LNCaP clone FGC (cell line): ENCODE measurements at regions not wholly inside any gene's neighbourhood (a gene's known extent, or its start where the extent isn't known, plus 50 kb on each side); places are given as distances from the start of the nearest gene placed in this dataset.
"Not testable (repeated sequence)": the region's sequence is repeated elsewhere in the genome, so short reads cannot be mapped to it uniquely, and the experiment has no call there.

Experiments used
- DNase-seq: peaks from one replicate; pipeline ENCODE4 v3.0.0-alpha.2; 2011; ENCODE audit warnings: low read depth
- H3K4me3 ChIP-seq: 2 replicates; pipeline ENCODE4 v1.5.1; 2011; ENCODE audit warnings: mild to moderate bottlenecking, low read depth, low read length, control low read depth
- TF ChIP-seq, protein P1 (sequence below): IDR thresholded peaks from 2 replicates; pipeline ENCODE4 v1.5.1; 2012; ENCODE audit warnings: mild to moderate bottlenecking; ENCODE audit not compliant: control insufficient read depth, insufficient read depth; ENCODE audit errors: extremely low read depth

DNA sequence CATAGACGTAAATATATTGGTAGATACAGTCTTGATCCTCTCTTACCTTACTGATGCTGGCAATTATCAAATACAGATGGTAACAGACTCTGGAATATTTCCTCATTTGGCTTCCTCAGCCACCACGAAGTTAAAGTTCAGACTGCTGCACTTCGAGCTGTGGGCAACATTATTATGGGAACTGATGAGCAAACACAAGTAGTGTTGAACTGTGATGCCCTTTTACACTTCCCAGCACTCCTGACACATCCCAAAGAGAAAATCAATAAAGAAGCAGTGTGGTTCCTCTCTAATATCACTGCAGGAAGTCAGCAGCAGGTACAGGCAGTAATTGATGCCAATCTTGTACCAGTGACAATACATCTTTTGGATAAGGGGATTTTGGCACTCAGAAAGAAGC is 162.7 kb upstream of the NT5E start:
- DNase-seq = no peak
- TF ChIP-seq, protein P1, sequence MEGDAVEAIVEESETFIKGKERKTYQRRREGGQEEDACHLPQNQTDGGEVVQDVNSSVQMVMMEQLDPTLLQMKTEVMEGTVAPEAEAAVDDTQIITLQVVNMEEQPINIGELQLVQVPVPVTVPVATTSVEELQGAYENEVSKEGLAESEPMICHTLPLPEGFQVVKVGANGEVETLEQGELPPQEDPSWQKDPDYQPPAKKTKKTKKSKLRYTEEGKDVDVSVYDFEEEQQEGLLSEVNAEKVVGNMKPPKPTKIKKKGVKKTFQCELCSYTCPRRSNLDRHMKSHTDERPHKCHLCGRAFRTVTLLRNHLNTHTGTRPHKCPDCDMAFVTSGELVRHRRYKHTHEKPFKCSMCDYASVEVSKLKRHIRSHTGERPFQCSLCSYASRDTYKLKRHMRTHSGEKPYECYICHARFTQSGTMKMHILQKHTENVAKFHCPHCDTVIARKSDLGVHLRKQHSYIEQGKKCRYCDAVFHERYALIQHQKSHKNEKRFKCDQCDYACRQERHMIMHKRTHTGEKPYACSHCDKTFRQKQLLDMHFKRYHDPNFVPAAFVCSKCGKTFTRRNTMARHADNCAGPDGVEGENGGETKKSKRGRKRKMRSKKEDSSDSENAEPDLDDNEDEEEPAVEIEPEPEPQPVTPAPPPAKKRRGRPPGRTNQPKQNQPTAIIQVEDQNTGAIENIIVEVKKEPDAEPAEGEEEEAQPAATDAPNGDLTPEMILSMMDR = no peak
- H3K4me3 ChIP-seq = no peak overlapping the region

DNA sequence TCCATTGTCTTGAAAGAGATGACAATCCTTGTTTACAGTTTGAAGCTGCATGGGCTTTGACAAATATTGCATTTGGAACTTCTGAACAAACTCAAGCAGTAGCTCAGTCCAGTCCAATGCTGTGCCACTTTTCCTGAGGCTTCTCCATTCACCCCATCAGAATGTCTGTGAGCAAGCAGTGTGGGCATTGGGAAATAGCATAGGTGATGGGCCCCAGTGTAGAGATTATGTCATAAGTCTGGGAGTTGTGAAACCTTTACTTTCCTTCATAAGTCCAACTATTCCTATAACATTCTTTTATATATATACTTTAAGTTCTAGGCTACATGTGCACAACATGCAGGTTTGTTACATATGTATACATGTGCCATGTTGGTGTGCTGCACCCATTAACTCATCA is 163.4 kb upstream of the NT5E start:
- not testable (repeated sequence) for DNase-seq, H3K4me3 ChIP-seq

DNA sequence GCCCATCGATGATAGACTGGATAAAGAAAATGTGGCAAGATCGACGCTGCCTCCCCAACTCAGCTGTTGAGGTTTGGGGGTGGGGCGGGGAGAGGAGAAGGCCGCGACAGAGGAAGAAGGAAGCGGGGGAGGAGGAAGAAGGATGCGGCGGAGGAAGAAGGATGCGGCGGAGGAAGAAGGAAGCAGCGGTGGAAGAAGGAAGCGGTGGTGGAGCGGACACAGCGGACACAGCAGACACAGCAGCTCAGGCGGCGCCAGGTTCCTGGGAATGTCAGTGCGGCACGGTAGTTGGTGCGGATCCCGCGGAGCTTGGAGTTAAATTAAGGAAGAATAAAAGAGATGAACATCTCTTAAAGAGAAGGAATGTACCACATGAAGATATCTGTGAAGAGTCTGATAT is 163.9 kb upstream of the NT5E start:
- no peak for DNase-seq
- no peak overlapping the region for H3K4me3 ChIP-seq
- TF ChIP-seq, protein P1 = no peak

DNA sequence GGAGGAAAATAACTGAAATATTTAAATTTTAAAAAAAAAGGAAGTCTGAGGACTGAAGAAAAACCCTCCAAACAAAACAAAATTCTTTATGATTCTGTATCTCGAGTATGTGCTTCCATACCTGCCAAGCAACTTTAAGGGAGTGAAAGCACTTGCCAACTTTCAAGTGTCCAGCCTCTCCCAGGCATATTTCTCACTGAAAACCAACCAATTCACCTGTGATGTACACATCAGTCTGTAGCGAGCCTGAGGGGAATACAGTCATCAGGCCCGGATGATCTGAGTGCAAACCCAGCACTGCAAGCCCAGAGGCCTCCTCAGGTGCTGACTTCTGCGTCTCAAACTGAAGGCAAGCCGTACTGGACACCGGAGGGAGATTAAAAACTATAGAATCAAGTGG is 164.8 kb upstream of the NT5E start:
- DNase-seq = no peak
- TF ChIP-seq, protein P1 = no peak

DNA sequence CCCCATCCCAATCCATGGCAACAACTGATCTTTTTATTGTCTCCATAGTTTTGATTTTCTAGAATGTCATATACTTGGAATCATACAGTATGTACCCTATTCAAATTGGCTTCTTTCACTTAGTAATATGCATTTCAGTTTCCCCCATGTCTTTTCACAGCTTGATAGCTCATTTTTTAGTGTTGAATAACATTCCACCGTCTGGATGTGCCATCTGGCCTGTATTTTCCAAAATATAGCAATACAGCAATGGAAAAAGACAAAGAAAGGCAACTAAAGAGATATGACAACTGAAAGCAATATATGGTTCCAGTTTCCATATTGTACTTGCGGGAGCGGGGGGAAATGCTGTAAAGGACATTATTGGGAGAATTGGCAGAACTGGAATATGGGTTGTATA is 166.4 kb upstream of the NT5E start:
- TF ChIP-seq, protein P1 = no peak
- no peak overlapping the region for H3K4me3 ChIP-seq
- no peak for DNase-seq

More for the DNA sequence above, 164.8 kb upstream of the NT5E start:
- H3K4me3 ChIP-seq = no peak overlapping the region

DNA sequence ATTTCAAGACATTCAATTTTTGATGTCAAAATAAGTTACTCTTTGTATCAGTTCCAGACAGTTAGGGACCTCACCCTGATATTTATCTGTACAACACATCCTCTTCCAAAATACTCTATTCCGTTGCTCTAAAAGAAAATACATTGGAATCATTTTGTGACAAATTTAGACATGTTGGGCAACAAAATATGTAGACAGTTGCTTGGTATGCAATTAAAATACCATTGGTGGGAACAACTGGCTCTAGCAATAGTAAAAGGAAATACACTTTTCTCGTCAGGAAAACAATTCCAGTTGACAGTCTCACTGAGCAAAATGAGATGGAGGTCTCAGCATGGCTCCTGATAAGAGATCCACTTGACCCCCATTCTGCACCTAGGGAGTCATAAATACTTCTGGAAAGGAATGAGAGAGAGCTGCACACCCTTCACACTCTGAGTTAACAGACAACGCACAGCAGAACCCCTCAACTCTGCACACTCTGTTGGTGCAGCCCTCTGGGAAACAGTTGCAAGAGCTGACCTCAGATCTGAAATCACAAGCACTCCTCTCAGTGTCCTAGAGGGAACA is 171.3 kb upstream of the NT5E start:
- DNase-seq = no peak
- TF ChIP-seq, protein P1 = no peak
- H3K4me3 ChIP-seq = no peak overlapping the region

DNA sequence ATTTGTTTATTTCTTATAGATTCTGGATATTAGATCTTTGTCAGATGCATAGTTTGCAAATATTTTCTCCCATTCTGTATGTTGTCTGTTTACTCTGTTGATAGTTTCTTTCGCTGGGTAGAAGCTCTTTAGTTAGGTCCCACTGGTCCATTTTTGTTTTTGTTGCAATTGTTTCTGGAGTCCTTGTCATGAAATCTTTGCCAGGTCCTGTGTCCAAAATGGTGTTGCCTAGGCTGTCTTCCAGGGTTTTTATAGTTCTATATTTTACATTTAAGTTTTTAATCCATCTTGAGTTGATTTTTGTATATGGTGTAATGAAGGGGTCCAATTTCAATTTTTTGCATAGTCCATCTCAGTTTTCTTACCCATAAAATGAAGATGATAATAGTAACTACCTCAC is 173.9 kb upstream of the NT5E start:
- not testable (repeated sequence) for H3K4me3 ChIP-seq, DNase-seq

DNA sequence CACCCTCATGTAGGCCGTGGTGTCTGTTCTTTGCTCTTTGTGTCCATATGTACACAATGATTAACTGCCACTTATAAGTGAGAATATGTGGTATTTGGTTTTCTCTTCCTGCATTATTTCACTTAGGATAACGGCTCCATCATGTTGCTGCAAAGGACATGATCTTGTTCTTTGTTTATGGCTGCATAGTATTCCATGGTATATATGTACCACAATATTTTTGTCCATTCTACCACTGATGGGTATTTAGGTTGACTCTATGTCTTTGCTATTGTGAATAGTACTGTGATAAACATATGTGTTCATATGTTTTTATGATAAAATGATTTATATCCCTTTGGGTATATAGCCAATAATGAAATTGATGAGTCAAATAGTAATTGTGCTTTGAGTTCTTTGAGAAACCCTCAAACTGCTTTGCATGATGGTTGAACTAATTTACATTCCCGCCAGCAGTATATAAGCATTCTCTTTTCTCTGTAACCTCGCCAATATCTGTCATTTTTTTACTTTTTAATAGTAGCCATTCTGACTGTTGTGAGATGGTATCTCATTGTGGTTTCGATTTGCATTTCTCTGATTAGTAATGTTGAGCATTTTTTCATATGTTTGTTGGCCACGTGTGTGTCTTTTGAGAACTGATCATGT is 174.4 kb upstream of the NT5E start:
- no peak for DNase-seq
- no peak overlapping the region for H3K4me3 ChIP-seq
- TF ChIP-seq, protein P1 = no peak
